RWPE1 (cell line): ENCODE measurements at regions not wholly inside any gene's neighbourhood (a gene's known extent, or its start where the extent isn't known, plus 50 kb on each side); places are given as distances from the start of the nearest gene placed in this dataset.

Experiments
- CTCF ChIA-PET: fragments of 350-600 bp; sonication (Branson Sonifier 250); formaldehyde crosslinking; extraction: SDS; loops from one replicate; lab custom pipeline; 2021; lab: Yijun Ruan, JAX
- POLR2A ChIA-PET: fragments of 400-600 bp; formaldehyde crosslinking; extraction: SDS; loops from one replicate; lab custom pipeline; 2020; ENCODE audit warnings: antibody characterized with exemption; ENCODE audit not compliant: low non-redundant PET; lab: Yijun Ruan, JAX
- DNase-seq: peaks from one replicate; pipeline ENCODE4 v3.0.0; 2012; ENCODE audit warnings: low spot score
- H3K27ac ChIP-seq: fragments of 450-650 bp; 2 replicates; pipeline ENCODE4 v1.5.1; 2017
- CTCF ChIP-seq: fragments of 450-650 bp; conservative IDR thresholded peaks from 2 replicates; pipeline ENCODE4 v1.5.1; 2017; ENCODE audit warnings: low read depth, mild to moderate bottlenecking

GRCh38 chr5:160175438-160176218 is 53.7 kb upstream of the FABP6 start:
- CTCF ChIA-PET, result interaction anchor here (0.7 to 1.0 kb wide), 2 partner anchors 12 to 215 kb away, joined by 3 to 4 read pairs; no protein-coding TSS in a partner anchor
- TF ChIP-seq CTCF, result no peak
- POLR2A ChIA-PET, result interaction anchor here (1.0 kb wide), 1 partner anchor 10 kb away, joined by 5 read pairs; no protein-coding TSS in a partner anchor
- no peak overlapping the region for H3K27ac ChIP-seq
- no peak for DNase-seq

DNA sequence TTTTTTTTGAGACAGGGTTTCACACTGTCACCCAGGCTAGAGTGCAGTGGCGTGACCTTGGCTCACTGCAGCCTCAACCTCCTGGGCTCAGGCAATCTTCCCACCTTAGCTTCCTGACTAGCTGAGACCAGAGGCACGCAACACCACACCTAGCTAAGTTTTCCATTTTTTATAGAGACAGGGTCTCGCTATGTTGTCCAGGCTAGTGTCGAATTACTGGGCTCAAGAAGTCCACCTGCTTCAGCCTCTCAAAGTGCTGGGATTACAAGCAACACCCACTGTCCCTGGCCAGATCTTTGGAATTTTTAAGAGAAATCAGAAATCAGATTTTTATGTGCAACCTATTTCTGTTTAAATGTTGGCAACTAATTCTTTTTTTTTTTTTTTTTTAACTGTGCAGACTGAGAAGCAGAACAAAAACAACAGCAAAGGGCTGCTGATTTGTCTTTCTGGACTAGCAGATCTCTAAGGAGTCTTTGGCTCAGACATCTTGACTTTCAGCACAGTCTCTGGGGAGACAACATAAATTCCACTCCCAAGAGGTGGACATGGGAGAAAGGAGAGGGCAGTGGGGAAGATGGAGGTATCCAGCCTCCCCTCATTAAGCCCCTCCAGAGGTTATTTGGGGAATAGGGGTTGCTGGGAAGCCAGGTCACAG is 54.4 kb upstream of the FABP6 start:
- DNase-seq, result no peak
- no peak for TF ChIP-seq CTCF
- CTCF ChIA-PET, result no interaction called here
- POLR2A ChIA-PET, result interaction anchor here (1.0 kb wide), 1 partner anchor 10 kb away, joined by 8 read pairs; no protein-coding TSS in a partner anchor
- no peak overlapping the region for H3K27ac ChIP-seq

- ChIA-PET CTCF (no interaction called here), POLR2A (interaction anchor here (1.0 kb wide), 1 partner anchor 9 kb away, joined by 8 read pairs; no protein-coding TSS in a partner anchor)
- DNase-seq, result no peak
- TF ChIP-seq CTCF, result no peak
- no peak overlapping the region for H3K27ac ChIP-seq
These were observed 55.0 kb upstream of the FABP6 start for GRCh38 chr5:160174290-160174689.

DNA sequence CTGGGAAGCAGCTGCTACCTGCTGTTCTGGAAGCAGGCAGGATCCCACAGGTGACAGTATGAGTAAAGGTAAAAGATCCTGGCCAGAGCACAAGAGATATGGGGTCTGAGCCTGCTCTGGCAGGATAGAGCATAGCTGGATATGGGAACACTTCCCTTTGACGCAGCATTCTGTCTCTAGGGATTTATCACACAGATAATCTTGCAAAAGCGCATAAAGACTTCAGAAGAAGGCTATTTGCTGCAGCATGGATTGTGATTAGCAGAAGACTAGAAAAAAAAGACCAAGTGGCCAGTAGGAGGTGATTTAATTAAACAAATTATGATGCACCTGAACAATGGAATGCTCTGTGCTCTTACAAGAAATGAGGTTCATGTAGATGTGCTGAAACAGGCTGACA is 52.4 kb upstream of the PWWP2A start:
- H3K27ac ChIP-seq, result no peak overlapping the region
- DNase-seq, result no peak
- TF ChIP-seq CTCF, result no peak
- CTCF ChIA-PET, result no interaction called here
- POLR2A ChIA-PET, result no interaction called here

- DNase-seq, result no peak
- H3K27ac ChIP-seq, result no peak overlapping the region; the same call in 1 of the 2 replicates
- CTCF ChIA-PET, result no interaction called here
- POLR2A ChIA-PET, result no interaction called here
- TF ChIP-seq CTCF, result no peak
These were observed 50.1 kb upstream of the PWWP2A start for GRCh38 chr5:160169326-160169725.
